ENCODE measurements at regions not wholly inside any gene's neighbourhood (a gene's known extent, or its start where the extent isn't known, plus 50 kb on each side); places are given as distances from the start of the nearest gene placed in this dataset.
"Not testable (repeated sequence)": the region's sequence is repeated elsewhere in the genome, so short reads cannot be mapped to it uniquely, and the experiment has no call there.

DNA sequence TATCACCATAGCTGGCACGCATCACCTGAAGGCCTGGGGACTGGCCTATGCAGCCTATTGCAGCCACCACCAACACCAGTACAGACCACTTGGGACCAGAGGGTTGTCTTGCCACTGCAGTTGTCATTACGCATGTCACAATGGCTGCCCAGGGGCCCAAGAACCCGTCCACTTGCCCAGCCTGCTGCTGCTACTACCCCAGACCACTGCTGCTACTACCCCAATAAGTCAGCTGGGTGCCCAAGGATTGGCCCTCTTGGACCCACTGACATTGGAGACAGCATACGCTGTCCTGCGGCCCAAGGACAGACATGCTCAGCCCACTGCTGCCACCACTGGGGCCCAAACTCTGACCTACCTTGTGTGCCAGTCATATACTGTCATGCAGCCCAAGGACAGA lies 102.7 kb upstream of the OR9Q1 start:
- DNase-seq: no peak

- no peak for DNase-seq
Measured at GRCh38 chr11:57932105-57932504, 91.6 kb upstream of the OR9Q1 start.

GRCh38 chr11:57935402-57936049 lies 88.2 kb upstream of the OR9Q1 start:
- no peak for DNase-seq

DNA sequence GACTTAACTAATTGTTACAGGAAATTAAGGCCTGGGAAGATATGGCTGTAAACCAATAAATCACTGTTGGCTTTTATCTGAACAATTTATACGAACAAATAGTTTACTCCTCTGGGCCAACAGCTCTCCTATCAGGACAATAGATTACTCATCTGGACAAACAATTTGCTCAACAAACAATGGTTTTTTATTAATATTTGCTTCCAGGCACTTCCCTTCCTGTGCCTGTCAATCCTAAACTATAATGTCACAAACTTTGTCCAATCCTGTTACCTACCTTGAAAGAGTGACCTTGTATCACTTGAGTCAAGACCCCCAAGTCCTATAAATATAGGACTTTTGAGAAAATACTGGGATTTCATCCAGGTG lies 87.6 kb upstream of the OR9Q1 start:
- no peak for DNase-seq

GRCh38 chr11:57937431-57937830 lies 86.2 kb upstream of the OR9Q1 start:
- no peak for DNase-seq

GRCh38 chr11:57938351-57938750 lies 85.3 kb upstream of the OR9Q1 start:
- no peak for DNase-seq

GRCh38 chr11:57940044-57940756 lies 83.5 kb upstream of the OR9Q1 start:
- DNase-seq: no peak

- no peak for DNase-seq
Measured at GRCh38 chr11:57941875-57942274, 81.8 kb upstream of the OR9Q1 start.

- DNase-seq: no peak
Measured at GRCh38 chr11:57942808-57943207, 80.9 kb upstream of the OR9Q1 start.

DNA sequence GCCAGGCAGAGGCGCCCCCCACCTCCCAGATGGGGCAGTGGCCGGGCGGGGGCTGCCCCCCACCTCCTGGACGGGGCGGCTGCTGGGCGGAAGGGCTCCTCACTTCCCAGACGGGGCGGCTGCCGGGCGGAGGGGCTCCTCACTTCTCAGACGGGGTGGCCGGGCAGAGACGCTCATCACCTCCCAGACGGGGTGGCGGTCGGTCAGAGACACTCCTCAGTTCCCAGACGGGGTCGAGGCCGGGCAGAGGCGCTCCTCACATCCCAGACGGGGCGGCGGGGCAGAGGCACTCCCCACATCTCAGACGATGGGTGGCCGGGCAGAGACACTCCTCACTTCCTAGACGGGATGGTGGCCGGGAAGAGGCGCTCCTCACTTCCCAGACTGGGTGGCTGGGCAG lies 79.9 kb upstream of the OR9Q1 start:
- not testable (repeated sequence) for DNase-seq

DNA sequence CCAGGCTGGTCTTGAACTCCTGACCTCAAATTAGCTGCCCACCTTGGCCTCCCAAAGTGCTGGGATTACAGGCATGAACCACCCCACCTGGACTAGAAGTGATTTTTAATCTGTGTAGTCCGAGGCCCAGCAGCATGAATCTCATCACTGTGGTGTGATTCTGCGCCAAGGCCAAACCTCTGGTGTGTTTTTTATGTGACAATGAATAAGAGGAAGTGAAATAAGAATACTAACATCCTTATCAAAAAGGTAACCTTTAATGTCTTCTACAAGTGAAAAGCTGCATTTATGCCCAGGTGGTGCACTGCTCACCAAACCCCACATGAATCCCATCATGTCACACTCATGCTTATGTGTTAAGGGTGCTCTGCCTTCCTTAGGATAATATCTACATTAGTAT lies 77.1 kb upstream of the OR9Q1 start:
- no peak for DNase-seq

DNA sequence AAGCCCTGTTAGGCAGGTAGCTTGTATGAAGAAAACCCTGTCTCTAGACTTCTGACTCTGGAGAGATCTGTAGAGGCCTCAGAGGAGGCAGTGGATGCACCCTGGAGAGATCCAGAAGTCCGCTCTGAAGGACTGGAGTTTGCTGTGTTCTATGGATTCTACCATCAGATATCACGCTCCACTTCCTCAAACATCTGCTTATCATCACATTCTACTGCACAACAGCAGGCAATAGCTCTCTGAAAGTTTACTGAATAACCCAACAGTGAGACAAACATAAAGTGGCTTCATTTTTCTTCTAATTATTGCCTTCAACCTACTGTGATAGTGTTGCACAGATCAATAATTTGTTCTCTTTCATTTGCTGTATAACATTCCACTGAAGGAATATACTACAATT lies 59.0 kb upstream of the OR9Q1 start:
- no peak for DNase-seq

- DNase-seq: no peak
Measured at GRCh38 chr11:57971272-57972012, 52.2 kb upstream of the OR9Q1 start.

DNA sequence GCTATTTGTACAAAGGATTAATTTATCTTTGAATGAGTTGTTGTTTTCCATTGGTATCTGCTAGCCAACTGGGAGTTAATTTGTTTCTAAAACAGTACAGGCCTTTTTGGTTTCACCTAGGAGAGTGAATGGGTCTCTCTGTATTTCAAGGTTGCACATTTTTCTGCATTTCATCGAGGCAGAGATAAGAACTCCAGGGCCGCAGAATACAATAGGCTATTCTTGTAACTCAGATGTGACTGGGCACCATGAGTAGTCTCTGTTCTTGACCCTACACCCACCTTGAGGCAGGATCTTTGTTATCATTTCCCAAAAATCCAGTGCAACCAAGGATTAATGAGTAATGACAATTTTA lies 51.7 kb upstream of the OR9Q1 start:
- no peak for DNase-seq
